T-cell (primary cell): ENCODE measurements at regions not wholly inside any gene's neighbourhood (a gene's known extent, or its start where the extent isn't known, plus 50 kb on each side); places are given as distances from the start of the nearest gene placed in this dataset.

Experiments used
- ATAC-seq, 4 experiments: fragments of 200-7000 bp in 3 of 4; fragments of 150-1000 bp in 1 of 4; cut with Tn5 transposase; replicated peaks in 1 of 4; 1 replicate in 3 of 4; 2 replicates in 1 of 4; pipeline ENCODE4 v1.10.0; 2021; ENCODE audit warnings: moderate library complexity in 3 of 4, mild to moderate bottlenecking in 2 of 4, moderate number of reproducible peaks in 1 of 4
- CTCF ChIA-PET, 2 donors: fragments of 300-600 bp; sonication (Branson Sonifier 250); formaldehyde crosslinking; loops; one replicate each; lab custom pipeline; 2022; ENCODE audit warnings: antibody characterized with exemption in 2 of 2; lab: Charles Lee
- POLR2A ChIA-PET, 2 donors: fragments of 300-600 bp; sonication (Branson Sonifier 250); formaldehyde crosslinking; loops; one replicate each; lab custom pipeline; 2022; ENCODE audit warnings: antibody characterized with exemption in 2 of 2; lab: Charles Lee
- DNase-seq, 35 experiments: peaks; one replicate each; pipeline versions ENCODE4 v3.0.0 to v3.0.0-alpha.2; 2013 to 2023
- H3K27ac ChIP-seq: one replicate; pipeline ENCODE4 v1.5.1; 2013; ENCODE audit warnings: low read length
- H3K27me3 ChIP-seq, 2 experiments: replicated peaks in 1 of 2; 1 replicate in 1 of 2; 2 replicates in 1 of 2; pipeline versions ENCODE4 v1.6.1 to v1.7.0; 2013; ENCODE audit warnings: low read length in 1 of 2, mixed read lengths in 1 of 2; ENCODE audit not compliant: control insufficient read depth in 2 of 2, insufficient read depth in 2 of 2; ENCODE audit errors: extremely low read depth in 1 of 2
- H3K36me3 ChIP-seq, 2 donors: 1 replicate in 1 of 2; 2 replicates in 1 of 2; pipeline versions ENCODE4 v1.6.1 to v1.7.0; 2013; ENCODE audit warnings: low read length in 1 of 2; ENCODE audit not compliant: control insufficient read depth in 2 of 2, insufficient read depth in 1 of 2; ENCODE audit errors: extremely low read depth in 1 of 2
- H3K4me1 ChIP-seq, 2 experiments: 1 replicate in 1 of 2; 2 replicates in 1 of 2; pipeline versions ENCODE4 v1.6.1 to v1.7.0; 2013; ENCODE audit warnings: low read length in 2 of 2, mixed read lengths in 1 of 2; ENCODE audit not compliant: insufficient read depth in 2 of 2, control insufficient read depth in 1 of 2; ENCODE audit errors: extremely low read depth in 1 of 2
- H3K4me3 ChIP-seq, 2 donors: 1 replicate in 1 of 2; 2 replicates in 1 of 2; pipeline versions ENCODE4 v1.5.1 to v1.7.0; 2013; ENCODE audit warnings: mild to moderate bottlenecking in 2 of 2, low read length in 1 of 2, moderate library complexity in 1 of 2; ENCODE audit not compliant: control insufficient read depth in 1 of 2; ENCODE audit errors: extremely low read depth in 1 of 2
- H3K9me3 ChIP-seq: 2 replicates; pipeline ENCODE4 v1.7.0; 2013
- H3K27ac Mint-ChIP-seq, 2 donors: one replicate each; pipeline ENCODE4 v1.8.0; 2020 to 2021; ENCODE audit warnings: mild to moderate bottlenecking in 2 of 2, mixed read lengths in 2 of 2
- H3K27me3 Mint-ChIP-seq, 2 donors: one replicate each; pipeline ENCODE4 v1.8.0; 2021 to 2022; ENCODE audit warnings: mixed read lengths in 2 of 2
- H3K36me3 Mint-ChIP-seq: one replicate; pipeline ENCODE4 v1.8.0; 2021; ENCODE audit warnings: mixed read lengths
- H3K4me1 Mint-ChIP-seq, 3 donors: one replicate each; pipeline ENCODE4 v1.8.0; 2020 to 2022; ENCODE audit warnings: mixed read lengths in 3 of 3, mild to moderate bottlenecking in 1 of 3
- H3K4me3 Mint-ChIP-seq, 3 donors: one replicate each; pipeline ENCODE4 v1.8.0; 2020 to 2022; ENCODE audit warnings: mild to moderate bottlenecking in 3 of 3, mixed read lengths in 3 of 3, moderate library complexity in 3 of 3
- H3K9me3 Mint-ChIP-seq, 3 donors: one replicate each; pipeline ENCODE4 v1.8.0; 2020 to 2022; ENCODE audit warnings: mixed read lengths in 3 of 3
- WGBS: methylation state at CpG from one replicate; pipeline ENCODE4 v1.1.5; 2013; ENCODE audit warnings: missing lambda C conversion rate; ENCODE audit not compliant: insufficient coverage; 5-methylcytosine and 5-hydroxymethylcytosine counted together

GRCh38 chr20:50264534-50265145 is 74.0 kb downstream of the CEBPB start:
- CTCF ChIA-PET: no interaction called here
- WGBS: 94% methylated on average over 12 of the region's 13 CpGs
- no peak overlapping the region for H3K4me3 Mint-ChIP-seq
- Histone ChIP-seq H3K27ac (no peak overlapping the region), H3K9me3 (no peaks in the 10 kb centered on the region), H3K36me3 (no peaks in the 10 kb centered on the region), H3K4me3 (no peak overlapping the region), H3K27me3 (peaks cover 0 to 9% of the 10 kb centered on the region in 2 experiments), H3K4me1 (peaks cover 0 to 5% of the 10 kb centered on the region in 2 experiments)
- peaks cover 0 to 5% (median 0%) of the 10 kb centered on the region in 3 donors for H3K4me1 Mint-ChIP-seq
- POLR2A ChIA-PET: no interaction called here
- no peaks in the 10 kb centered on the region for H3K36me3 Mint-ChIP-seq
- no peak overlapping the region for H3K27ac Mint-ChIP-seq
- no peaks in the 10 kb centered on the region for H3K9me3 Mint-ChIP-seq
- ATAC-seq: no peak
- H3K27me3 Mint-ChIP-seq: peaks cover 0 to 3% of the 10 kb centered on the region in 2 donors
- no peak for DNase-seq

- Histone ChIP-seq H3K4me3 (no peak overlapping the region), H3K4me1 (peaks cover 0 to 8% of the 10 kb centered on the region in 2 experiments), H3K9me3 (no peaks in the 10 kb centered on the region), H3K36me3 (no peaks in the 10 kb centered on the region), H3K27me3 (peaks cover 0 to 16% of the 10 kb centered on the region in 2 experiments), H3K27ac (no peak overlapping the region)
- Mint-ChIP-seq H3K4me3 (no peak overlapping the region), H3K27me3 (peaks cover under 1 to 4% of the 10 kb centered on the region in 2 donors), H3K27ac (no peak overlapping the region), H3K36me3 (no peaks in the 10 kb centered on the region), H3K9me3 (no peaks in the 10 kb centered on the region), H3K4me1 (no peaks in the 10 kb centered on the region)
- ChIA-PET CTCF (no interaction called here), POLR2A (no interaction called here)
- ATAC-seq (no peak), DNase-seq (no peak)
- WGBS: 98% methylated on average over 7 of the region's 12 CpGs
Measured at GRCh38 chr20:50265245-50265946, 74.8 kb downstream of the CEBPB start.

GRCh38 chr20:50266293-50267040 is 75.8 kb downstream of the CEBPB start:
- DNase-seq (no peak), ATAC-seq (no peak)
- Mint-ChIP-seq H3K27ac (no peak overlapping the region), H3K27me3 (peaks cover 11 to 14% of the 10 kb centered on the region in 2 donors), H3K4me1 (peaks cover 0 to 6% (median 0%) of the 10 kb centered on the region in 3 donors), H3K9me3 (no peaks in the 10 kb centered on the region), H3K4me3 (no peak overlapping the region), H3K36me3 (no peaks in the 10 kb centered on the region)
- peaks cover 0 to 11% of the 10 kb centered on the region in 2 experiments for H3K4me1 ChIP-seq
- no peak overlapping the region for H3K27ac ChIP-seq
- H3K4me3 ChIP-seq: no peak overlapping the region
- H3K27me3 ChIP-seq: peaks cover 0 to 27% of the 10 kb centered on the region in 2 experiments
- ChIA-PET POLR2A (no interaction called here), CTCF (no interaction called here)
- no peaks in the 10 kb centered on the region for H3K9me3 ChIP-seq
- H3K36me3 ChIP-seq: no peaks in the 10 kb centered on the region
- WGBS: no CpG with 5 or more reads among the region's 10 CpGs

GRCh38 chr20:50267041-50267865 is 76.6 kb downstream of the CEBPB start:
- whole genome bisulfite sequencing: 86% methylated on average over 15 of the region's 21 CpGs
- CTCF ChIA-PET: no interaction called here

GRCh38 chr20:50267866-50268219 is 77.2 kb downstream of the CEBPB start:
- Mint-ChIP-seq H3K9me3 (no peaks in the 10 kb centered on the region), H3K4me3 (no peak overlapping the region), H3K4me1 (peaks cover 0 to 6% (median 0%) of the 10 kb centered on the region in 3 donors), H3K27ac (no peak overlapping the region), H3K36me3 (no peaks in the 10 kb centered on the region), H3K27me3 (peaks cover 16 to 22% of the 10 kb centered on the region in 2 donors)
- Histone ChIP-seq H3K4me1 (peaks cover 0 to 11% of the 10 kb centered on the region in 2 experiments), H3K36me3 (no peaks in the 10 kb centered on the region), H3K4me3 (no peak overlapping the region), H3K27ac (no peak overlapping the region), H3K27me3 (peaks cover 0 to 36% of the 10 kb centered on the region in 2 experiments), H3K9me3 (no peaks in the 10 kb centered on the region)
- DNase-seq (no peak), ATAC-seq (no peak)
- WGBS: 93% methylated on average over 4 of the region's 5 CpGs
- ChIA-PET CTCF (no interaction called here), POLR2A (no interaction called here)

More at GRCh38 chr20:50267041-50267865, 76.6 kb downstream of the CEBPB start:
- Histone ChIP-seq H3K36me3 (no peaks in the 10 kb centered on the region), H3K9me3 (no peaks in the 10 kb centered on the region), H3K4me1 (peaks cover 0 to 11% of the 10 kb centered on the region in 2 experiments), H3K27ac (no peak overlapping the region), H3K27me3 (peaks cover 0 to 35% of the 10 kb centered on the region in 2 experiments), H3K4me3 (no peak overlapping the region)
- Mint-ChIP-seq H3K36me3 (no peaks in the 10 kb centered on the region), H3K4me3 (no peak overlapping the region), H3K27me3 (peaks cover 13 to 19% of the 10 kb centered on the region in 2 donors), H3K9me3 (no peaks in the 10 kb centered on the region), H3K27ac (no peak overlapping the region), H3K4me1 (peaks cover 0 to 6% (median 0%) of the 10 kb centered on the region in 3 donors)
- DNase-seq (no peak), ATAC-seq (no peak)
- POLR2A ChIA-PET: no interaction called here
